Suprapubic skin (tissue), 4 donors: ENCODE measurements at regions not wholly inside any gene's neighbourhood (a gene's known extent, or its start where the extent isn't known, plus 50 kb on each side); places are given as distances from the start of the nearest gene placed in this dataset.

Source experiments
- CTCF ChIP-seq, 2 donors: fragments of 200-600 bp in 1 of 2; fragments of 450-650 bp in 1 of 2; sonication (generic) in 1 of 2; IDR thresholded peaks; one replicate each; pipeline ENCODE4 v1.5.1; 2016 to 2019; ENCODE audit warnings: antibody characterized with exemption in 2 of 2, mild to moderate bottlenecking in 1 of 2, moderate library complexity in 1 of 2
- EP300 ChIP-seq: sonication (generic); formaldehyde crosslinking; IDR thresholded peaks from one replicate; pipeline ENCODE4 v1.6.1; 2017; ENCODE audit warnings: antibody characterized with exemption
- POLR2A ChIP-seq, 2 donors: fragments of 450-650 bp; IDR thresholded peaks; one replicate each; pipeline ENCODE4 v1.6.1; 2017; ENCODE audit warnings: antibody characterized with exemption in 2 of 2, mild to moderate bottlenecking in 2 of 2, moderate library complexity in 2 of 2
- POLR2AphosphoS5 ChIP-seq, 3 donors: sonication (generic); formaldehyde crosslinking; IDR thresholded peaks; one replicate each; pipeline ENCODE4 v1.6.1; 2017; ENCODE audit warnings: antibody characterized with exemption in 3 of 3

DNA sequence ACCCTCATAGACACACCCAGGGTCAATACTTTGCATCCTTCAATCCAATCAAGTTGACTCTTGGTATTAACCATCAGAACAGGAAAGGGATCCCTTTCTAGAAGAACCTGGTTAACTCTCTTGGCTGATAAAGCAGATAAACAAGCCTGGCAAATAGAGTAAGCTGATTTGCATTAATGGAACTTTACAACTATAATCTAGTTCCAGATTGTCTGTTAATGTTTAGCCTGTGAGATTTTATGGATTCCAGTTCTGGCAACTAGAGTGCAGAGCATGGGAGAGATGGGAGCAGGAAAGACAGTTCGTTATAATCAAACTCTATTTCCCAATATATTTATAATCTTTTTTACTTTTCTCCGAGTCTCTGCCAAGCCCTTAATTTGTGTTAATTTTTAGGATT, 272.6 kb upstream of the KLHL1 start:
- TF ChIP-seq POLR2A (IDR thresholded peaks at IDR 0.05) (no peak), POLR2AphosphoS5 (IDR thresholded peaks at IDR 0.05) (no peak), CTCF (IDR thresholded peaks at IDR 0.05) (no peak), EP300 (no peak)
